ENCODE measurements at regions not wholly inside any gene's neighbourhood (a gene's known extent, or its start where the extent isn't known, plus 50 kb on each side); places are given as distances from the start of the nearest gene placed in this dataset.

- DNase-seq (peak; percentile 25 to 60 (median 42)), ATAC-seq (peak; percentile 83)
- TF ChIP-seq POLR2A (IDR thresholded peaks at IDR 0.05) (no peak), CTCF (IDR thresholded peaks at IDR 0.05) (no peak)
- no peaks in the 10 kb centered on the region for H3K36me3 ChIP-seq (replicated peaks in 1 of 2; ENCODE audit: insufficient read depth in 1 of 2, low read depth in 2 of 2)
- intact Hi-C loops (cut with DNase I) = no loop called here
- no peaks in the 10 kb centered on the region for H3K9me3 ChIP-seq
- H3K4me1 ChIP-seq = peaks cover 37% of the 10 kb centered on the region
- H3K27ac ChIP-seq = peak overlapping the region in 1 of 4 donors; percentile 11
- no peak overlapping the region for H3K4me3 ChIP-seq
- no peaks in the 10 kb centered on the region for H3K27me3 ChIP-seq
- 18 to 22% methylated on average over 5 of the region's 5 CpGs for WGBS, 2 donors
These were observed 193.4 kb downstream of the CD83 start for GRCh38 chr6:14310960-14311359.

GRCh38 chr6:14312587-14312986, 195.0 kb downstream of the CD83 start:
- peaks cover 48% of the 10 kb centered on the region for H3K4me1 ChIP-seq
- no peak overlapping the region for H3K4me3 ChIP-seq
- TF ChIP-seq POLR2A (IDR thresholded peaks at IDR 0.05) = no peak
- no peak for TF ChIP-seq CTCF (IDR thresholded peaks at IDR 0.05)
- no peaks in the 10 kb centered on the region for H3K9me3 ChIP-seq
- no peak overlapping the region for H3K27ac ChIP-seq
- no peaks in the 10 kb centered on the region for H3K36me3 ChIP-seq (replicated peaks in 1 of 2; ENCODE audit: insufficient read depth in 1 of 2, low read depth in 2 of 2)
- ATAC-seq = no peak
- WGBS, 2 donors = 87 to 95% methylated on average over 6 of the region's 6 CpGs
- intact Hi-C loops (cut with DNase I) = no loop called here
- no peak for DNase-seq
- no peaks in the 10 kb centered on the region for H3K27me3 ChIP-seq

GRCh38 chr6:14313248-14313647, 195.7 kb downstream of the CD83 start:
- ATAC-seq = no peak
- intact Hi-C loops (cut with DNase I) = no loop called here
- no peaks in the 10 kb centered on the region for H3K36me3 ChIP-seq (replicated peaks in 1 of 2; ENCODE audit: insufficient read depth in 1 of 2, low read depth in 2 of 2)
- 84 to 92% methylated on average over 2 of the region's 2 CpGs for WGBS, 2 donors
- no peak for DNase-seq
- H3K4me1 ChIP-seq = peaks cover 47% of the 10 kb centered on the region
- H3K27ac ChIP-seq = no peak overlapping the region
- no peaks in the 10 kb centered on the region for H3K9me3 ChIP-seq
- TF ChIP-seq CTCF (IDR thresholded peaks at IDR 0.05) (no peak), POLR2A (IDR thresholded peaks at IDR 0.05) (no peak)
- no peaks in the 10 kb centered on the region for H3K27me3 ChIP-seq
- H3K4me3 ChIP-seq = no peak overlapping the region

- H3K36me3 ChIP-seq (replicated peaks in 1 of 2; ENCODE audit: insufficient read depth in 1 of 2, low read depth in 2 of 2) = no peaks in the 10 kb centered on the region
- no peak overlapping the region for H3K4me3 ChIP-seq
- ATAC-seq = no peak
- no peak for DNase-seq
- no peak overlapping the region for H3K27ac ChIP-seq
- intact Hi-C loops (cut with DNase I) = no loop called here
- peaks cover 26% of the 10 kb centered on the region for H3K4me1 ChIP-seq
- H3K9me3 ChIP-seq = no peaks in the 10 kb centered on the region
- no peaks in the 10 kb centered on the region for H3K27me3 ChIP-seq
- TF ChIP-seq POLR2A (IDR thresholded peaks at IDR 0.05) = no peak
- TF ChIP-seq CTCF (IDR thresholded peaks at IDR 0.05) = no peak
These were observed 197.8 kb downstream of the CD83 start for GRCh38 chr6:14315353-14315752.

GRCh38 chr6:14316651-14317386, 199.2 kb downstream of the CD83 start:
- H3K4me3 ChIP-seq = no peak overlapping the region
- H3K4me1 ChIP-seq = peaks cover 11% of the 10 kb centered on the region
- H3K27me3 ChIP-seq = no peaks in the 10 kb centered on the region
- WGBS, 2 donors = 35 to 44% methylated on average over 10 of the region's 10 CpGs
- H3K36me3 ChIP-seq (replicated peaks in 1 of 2; ENCODE audit: insufficient read depth in 1 of 2, low read depth in 2 of 2) = no peaks in the 10 kb centered on the region
- no peak overlapping the region for H3K27ac ChIP-seq
- DNase-seq (peak in 1 of 4 donors; percentile 44), ATAC-seq (no peak)
- H3K9me3 ChIP-seq = no peaks in the 10 kb centered on the region
- TF ChIP-seq CTCF (IDR thresholded peaks at IDR 0.05) (peak in 1 of 7 experiments; percentile 1), POLR2A (IDR thresholded peaks at IDR 0.05) (no peak)
- intact Hi-C loops (cut with DNase I) = no loop called here

Measured in body of pancreas (tissue), 4 donors.